ENCODE measurements at regions not wholly inside any gene's neighbourhood (a gene's known extent, or its start where the extent isn't known, plus 50 kb on each side); places are given as distances from the start of the nearest gene placed in this dataset.

GRCh38 chr1:81144240-81144825 lies 656.4 kb upstream of the ADGRL2 start:
- Histone ChIP-seq H3K4me3 (ENCODE audit: low read length in 3 of 3) (no peak overlapping the region), H3K4me1 (ENCODE audit: control insufficient read depth in 2 of 3, insufficient read depth in 2 of 3, low read depth in 1 of 3, low read length in 3 of 3) (no peaks in the 10 kb centered on the region), H3K27me3 (ENCODE audit: control insufficient read depth, insufficient read depth, low read length) (no peaks in the 10 kb centered on the region), H3K27ac (ENCODE audit: low read depth in 2 of 2, low read length in 2 of 2) (no peak overlapping the region), H3K9me3 (ENCODE audit: control insufficient read depth in 2 of 3, insufficient read depth in 1 of 3, low read length in 3 of 3) (no peaks in the 10 kb centered on the region), H3K9ac (ENCODE audit: low read length in 3 of 3) (no peak overlapping the region), H3K36me3 (ENCODE audit: control insufficient read depth in 2 of 3, insufficient read depth in 3 of 3, low read length in 3 of 3) (no peaks in the 10 kb centered on the region)
- no peak for DNase-seq
- intact Hi-C loops (cut with DNase I) = no loop called here
- TF ChIP-seq CTCF (IDR thresholded peaks at IDR 0.05; ENCODE audit: borderline replicate concordance, extremely low read depth, insufficient read depth) = no peak
- FAIRE-seq = no peak

- DNase-seq = no peak
Observed at GRCh38 chr1:81142099-81142826, 658.5 kb upstream of the ADGRL2 start.

GRCh38 chr1:81135524-81135923 lies 665.2 kb upstream of the ADGRL2 start:
- no peaks in the 10 kb centered on the region for H3K27me3 ChIP-seq (ENCODE audit: control insufficient read depth, insufficient read depth, low read length)
- FAIRE-seq = no peak
- no peak for TF ChIP-seq CTCF (IDR thresholded peaks at IDR 0.05; ENCODE audit: borderline replicate concordance, extremely low read depth, insufficient read depth)

More at GRCh38 chr1:81142099-81142826, 658.5 kb upstream of the ADGRL2 start:
- Histone ChIP-seq H3K27me3 (ENCODE audit: control insufficient read depth, insufficient read depth, low read length) (no peaks in the 10 kb centered on the region), H3K9ac (ENCODE audit: low read length in 3 of 3) (no peak overlapping the region), H3K27ac (ENCODE audit: low read depth in 2 of 2, low read length in 2 of 2) (no peak overlapping the region), H3K36me3 (ENCODE audit: control insufficient read depth in 2 of 3, insufficient read depth in 3 of 3, low read length in 3 of 3) (no peaks in the 10 kb centered on the region), H3K9me3 (ENCODE audit: control insufficient read depth in 2 of 3, insufficient read depth in 1 of 3, low read length in 3 of 3) (no peaks in the 10 kb centered on the region), H3K4me1 (ENCODE audit: control insufficient read depth in 2 of 3, insufficient read depth in 2 of 3, low read depth in 1 of 3, low read length in 3 of 3) (no peaks in the 10 kb centered on the region), H3K4me3 (ENCODE audit: low read length in 3 of 3) (no peak overlapping the region)
- TF ChIP-seq CTCF (IDR thresholded peaks at IDR 0.05; ENCODE audit: borderline replicate concordance, extremely low read depth, insufficient read depth) = no peak
- FAIRE-seq = no peak
- intact Hi-C loops (cut with DNase I) = no loop called here

More at GRCh38 chr1:81135524-81135923, 665.2 kb upstream of the ADGRL2 start:
- H3K4me1 ChIP-seq (ENCODE audit: control insufficient read depth in 2 of 3, insufficient read depth in 2 of 3, low read depth in 1 of 3, low read length in 3 of 3) = no peaks in the 10 kb centered on the region
- intact Hi-C loops (cut with DNase I) = no loop called here
- DNase-seq = no peak
- H3K4me3 ChIP-seq (ENCODE audit: low read length in 3 of 3) = no peak overlapping the region
- H3K9me3 ChIP-seq (ENCODE audit: control insufficient read depth in 2 of 3, insufficient read depth in 1 of 3, low read length in 3 of 3) = no peaks in the 10 kb centered on the region
- H3K36me3 ChIP-seq (ENCODE audit: control insufficient read depth in 2 of 3, insufficient read depth in 3 of 3, low read length in 3 of 3) = no peaks in the 10 kb centered on the region
- H3K27ac ChIP-seq (ENCODE audit: low read depth in 2 of 2, low read length in 2 of 2) = no peak overlapping the region
- no peak overlapping the region for H3K9ac ChIP-seq (ENCODE audit: low read length in 3 of 3)

All from kidney (tissue), 13 donors.